Mammary epithelial cell (primary cell): ENCODE measurements at regions not wholly inside any gene's neighbourhood (a gene's known extent, or its start where the extent isn't known, plus 50 kb on each side); places are given as distances from the start of the nearest gene placed in this dataset.

Experiments
- CTCF ChIP-seq, 2 donors: IDR thresholded peaks in 1 of 2; conservative IDR thresholded peaks in 1 of 2; 2 replicates each; pipeline ENCODE4 v1.5.1; 2011 to 2012; ENCODE audit warnings: inconsistent platforms in 2 of 2, low read length in 2 of 2, mild to moderate bottlenecking in 2 of 2, control low read depth in 1 of 2, low read depth in 1 of 2; ENCODE audit not compliant: insufficient read depth in 1 of 2; ENCODE audit errors: extremely low read depth in 1 of 2
- EZH2 ChIP-seq: IDR thresholded peaks from 2 replicates; pipeline ENCODE4 v1.6.1; 2012; ENCODE audit warnings: low read length, inconsistent platforms, borderline replicate concordance

GRCh38 chr1:194707074-194707473 is 1520.7 kb upstream of the B3GALT2 start:
- TF ChIP-seq CTCF (conservative IDR thresholded peaks at IDR 0.05 in 1 of 2, IDR thresholded peaks at IDR 0.05 in 1 of 2; ENCODE audit: extremely low read depth in 1 of 2, insufficient read depth in 1 of 2, low read depth in 1 of 2, low read length in 2 of 2) (no peak), EZH2 (no peak)
